Tibial artery (tissue), 4 donors: ENCODE measurements at regions not wholly inside any gene's neighbourhood (a gene's known extent, or its start where the extent isn't known, plus 50 kb on each side); places are given as distances from the start of the nearest gene placed in this dataset.

Source experiments
- DNase-seq, 2 donors: peaks; one replicate each; pipeline ENCODE4 v3.0.0-alpha.2; 2019
- H3K27ac ChIP-seq, 2 donors: fragments of 200-600 bp; sonication (generic) in 1 of 2; 1 replicate in 1 of 2; 2 replicates in 1 of 2; pipeline ENCODE4 v1.5.1; 2018 to 2019; ENCODE audit warnings: mild to moderate bottlenecking in 1 of 2
- H3K27me3 ChIP-seq, 2 donors: fragments of 200-600 bp; sonication (generic) in 1 of 2; one replicate each; pipeline versions ENCODE4 v1.5.1 to v1.6.0; 2016 to 2019
- H3K36me3 ChIP-seq, 3 donors: fragments of 200-600 bp; sonication (generic) in 2 of 3; one replicate each; pipeline ENCODE4 v1.5.1; 2016 to 2019; ENCODE audit warnings: mild to moderate bottlenecking in 2 of 3
- H3K4me1 ChIP-seq, 4 donors: fragments of 200-600 bp; sonication (generic) in 2 of 4; 1 replicate in 3 of 4; 2 replicates in 1 of 4; pipeline ENCODE4 v1.5.1; 2016 to 2019
- H3K4me3 ChIP-seq, 2 donors: fragments of 200-600 bp; sonication (generic) in 1 of 2; 1 replicate in 1 of 2; 2 replicates in 1 of 2; pipeline ENCODE4 v1.5.1; 2018 to 2019; ENCODE audit warnings: mild to moderate bottlenecking in 2 of 2
- H3K9me3 ChIP-seq, 3 donors: fragments of 200-600 bp; sonication (generic) in 1 of 3; one replicate each; pipeline ENCODE4 v1.5.1; 2016 to 2019
- intact Hi-C: fragments of 100-400 bp; cut with DNase I; formaldehyde crosslinking; loops from one replicate; pipeline ENCODE4 v1.15.0; 2023; ENCODE audit warnings: low total_unique reads
- TF ChIP-seq, protein P1 (sequence below), 2 experiments: fragments of 200-600 bp in 1 of 2; fragments of 450-650 bp in 1 of 2; IDR thresholded peaks; one replicate each; pipeline ENCODE4 v1.5.1; 2017 to 2019; ENCODE audit warnings: antibody characterized with exemption in 2 of 2, mild to moderate bottlenecking in 1 of 2, moderate library complexity in 1 of 2

DNA sequence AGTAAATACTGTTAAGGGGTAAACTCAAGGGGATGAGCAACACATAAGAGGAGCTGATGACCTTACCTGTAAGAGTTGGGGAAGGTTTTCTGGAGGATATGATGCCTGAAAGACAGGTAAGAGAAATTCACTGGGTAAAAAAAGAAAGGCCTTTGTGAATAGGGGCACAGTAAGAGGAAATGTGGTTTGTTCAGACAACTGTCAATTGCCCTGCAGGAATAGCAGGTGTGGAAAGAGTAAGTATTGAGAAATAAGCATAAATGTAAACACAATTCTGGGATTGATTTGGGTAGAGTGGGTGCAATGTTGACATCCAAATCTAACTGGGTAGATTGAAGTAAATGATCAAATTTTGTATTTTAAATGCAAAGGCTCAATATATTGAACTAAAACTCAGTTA is 670.0 kb downstream of the DHX35 start:
- intact Hi-C loops, result no loop called here
- Histone ChIP-seq H3K27ac (no peak overlapping the region), H3K4me3 (no peak overlapping the region), H3K36me3 (no peaks in the 10 kb centered on the region), H3K9me3 (no peaks in the 10 kb centered on the region), H3K4me1 (no peaks in the 10 kb centered on the region), H3K27me3 (no peaks in the 10 kb centered on the region)
- no peak for DNase-seq
- TF ChIP-seq, protein P1, sequence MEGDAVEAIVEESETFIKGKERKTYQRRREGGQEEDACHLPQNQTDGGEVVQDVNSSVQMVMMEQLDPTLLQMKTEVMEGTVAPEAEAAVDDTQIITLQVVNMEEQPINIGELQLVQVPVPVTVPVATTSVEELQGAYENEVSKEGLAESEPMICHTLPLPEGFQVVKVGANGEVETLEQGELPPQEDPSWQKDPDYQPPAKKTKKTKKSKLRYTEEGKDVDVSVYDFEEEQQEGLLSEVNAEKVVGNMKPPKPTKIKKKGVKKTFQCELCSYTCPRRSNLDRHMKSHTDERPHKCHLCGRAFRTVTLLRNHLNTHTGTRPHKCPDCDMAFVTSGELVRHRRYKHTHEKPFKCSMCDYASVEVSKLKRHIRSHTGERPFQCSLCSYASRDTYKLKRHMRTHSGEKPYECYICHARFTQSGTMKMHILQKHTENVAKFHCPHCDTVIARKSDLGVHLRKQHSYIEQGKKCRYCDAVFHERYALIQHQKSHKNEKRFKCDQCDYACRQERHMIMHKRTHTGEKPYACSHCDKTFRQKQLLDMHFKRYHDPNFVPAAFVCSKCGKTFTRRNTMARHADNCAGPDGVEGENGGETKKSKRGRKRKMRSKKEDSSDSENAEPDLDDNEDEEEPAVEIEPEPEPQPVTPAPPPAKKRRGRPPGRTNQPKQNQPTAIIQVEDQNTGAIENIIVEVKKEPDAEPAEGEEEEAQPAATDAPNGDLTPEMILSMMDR (IDR thresholded peaks at IDR 0.05), result no peak

DNA sequence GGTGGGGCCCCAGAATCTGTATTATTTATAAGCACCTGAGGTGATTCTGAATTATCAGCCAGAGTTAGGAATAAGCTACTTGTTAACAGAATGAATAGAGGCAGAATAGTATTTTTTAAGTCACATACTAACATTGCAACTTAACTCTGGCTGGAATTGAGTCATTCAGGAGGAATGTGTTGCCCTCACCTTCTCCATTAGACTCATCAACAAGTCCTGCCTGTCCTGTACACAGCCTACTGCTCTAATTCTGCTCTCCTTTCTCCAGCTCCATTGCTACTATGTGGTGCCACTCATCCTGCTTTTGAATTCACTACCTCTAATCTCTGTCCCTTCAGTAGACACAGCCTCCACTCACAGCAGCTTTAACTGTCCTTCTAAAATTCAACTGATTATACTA is 669.4 kb downstream of the DHX35 start:
- DNase-seq, result no peak
- Histone ChIP-seq H3K4me3 (no peak overlapping the region), H3K4me1 (no peaks in the 10 kb centered on the region), H3K27ac (no peak overlapping the region), H3K9me3 (no peaks in the 10 kb centered on the region), H3K36me3 (no peaks in the 10 kb centered on the region), H3K27me3 (no peaks in the 10 kb centered on the region)
- intact Hi-C loops, result no loop called here
- TF ChIP-seq, protein P1 (IDR thresholded peaks at IDR 0.05), result no peak

DNA sequence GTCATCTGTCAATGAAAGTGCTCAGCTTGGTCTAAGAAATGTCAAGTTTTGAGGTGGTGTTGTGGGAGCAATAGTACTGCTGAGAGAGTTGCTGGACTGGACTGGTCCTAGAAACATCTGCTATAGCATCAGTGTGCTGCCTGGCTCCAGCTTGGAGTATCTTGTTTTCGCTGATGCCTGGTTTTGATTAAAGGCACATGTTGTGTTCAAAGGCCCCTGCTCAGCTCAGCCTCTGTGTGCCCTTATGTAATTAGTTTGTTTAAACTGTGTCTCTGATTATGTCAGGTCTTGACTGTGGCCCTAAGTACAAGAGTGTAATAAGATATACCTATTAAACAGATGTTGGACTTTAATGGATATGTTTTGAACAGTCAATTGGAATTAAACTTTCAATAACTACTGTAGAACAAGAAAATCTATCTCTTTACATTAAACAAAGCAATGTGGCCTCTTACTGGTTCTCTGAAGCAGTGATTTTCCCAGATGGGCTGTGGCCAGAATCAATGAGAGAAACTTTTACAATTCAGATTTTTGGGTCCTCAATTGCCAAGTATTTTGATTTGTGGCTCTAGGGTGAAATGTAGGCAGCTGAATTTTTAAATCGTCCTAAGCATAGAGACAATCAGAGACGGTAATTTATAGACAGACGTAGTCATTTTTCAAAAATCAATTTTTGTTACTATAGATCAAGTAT is 668.2 kb downstream of the DHX35 start:
- Histone ChIP-seq H3K27ac (no peak overlapping the region), H3K27me3 (no peaks in the 10 kb centered on the region), H3K4me1 (no peaks in the 10 kb centered on the region), H3K4me3 (no peak overlapping the region), H3K9me3 (no peaks in the 10 kb centered on the region), H3K36me3 (no peaks in the 10 kb centered on the region)
- no peak for DNase-seq
- intact Hi-C loops, result no loop called here
- TF ChIP-seq, protein P1 (IDR thresholded peaks at IDR 0.05), result no peak

DNA sequence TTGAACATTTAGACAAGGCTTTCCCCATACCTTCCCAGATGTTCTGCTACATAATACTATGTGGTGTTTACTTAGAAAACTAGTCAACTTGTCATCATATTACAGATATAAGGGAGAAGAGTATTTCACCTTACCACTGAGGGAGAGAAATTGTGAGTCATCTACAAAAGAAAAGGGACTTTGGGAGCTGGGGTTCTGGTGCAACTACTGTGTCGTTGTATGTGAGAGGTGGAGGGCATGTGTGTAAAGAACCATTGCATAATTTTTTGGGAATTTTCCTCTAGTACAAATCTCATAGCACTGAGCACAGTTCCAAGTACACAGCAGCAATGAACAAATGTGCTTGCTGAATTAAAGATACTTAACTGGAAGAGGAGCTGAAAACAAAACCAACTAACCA is 665.6 kb downstream of the DHX35 start:
- TF ChIP-seq, protein P1 (IDR thresholded peaks at IDR 0.05), result no peak
- no peaks in the 10 kb centered on the region for H3K4me1 ChIP-seq
- intact Hi-C loops, result no loop called here
- H3K36me3 ChIP-seq, result no peaks in the 10 kb centered on the region
- H3K9me3 ChIP-seq, result no peaks in the 10 kb centered on the region
- DNase-seq, result no peak
- no peak overlapping the region for H3K4me3 ChIP-seq
- no peak overlapping the region for H3K27ac ChIP-seq
- H3K27me3 ChIP-seq, result no peaks in the 10 kb centered on the region

DNA sequence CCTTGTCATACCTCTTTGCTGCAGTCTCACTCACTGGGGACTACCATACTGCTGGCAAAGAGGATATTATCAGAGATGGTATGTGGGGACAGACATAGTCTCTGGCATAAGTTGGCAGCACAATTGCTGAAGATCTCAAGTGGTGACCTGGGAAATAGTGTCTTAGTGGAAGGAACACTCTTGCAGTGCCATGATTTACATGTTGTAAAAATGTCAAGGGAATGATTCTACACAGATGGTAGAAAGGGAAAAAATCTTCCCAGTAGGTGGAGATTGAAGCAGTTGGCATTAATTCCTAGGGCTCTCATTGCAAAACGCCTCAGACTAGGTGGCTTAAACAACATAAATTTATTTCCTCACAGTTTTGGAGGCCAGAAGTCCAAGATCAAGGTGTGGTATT is 662.2 kb downstream of the DHX35 start:
- Histone ChIP-seq H3K27ac (no peak overlapping the region), H3K4me3 (no peak overlapping the region), H3K27me3 (no peaks in the 10 kb centered on the region), H3K4me1 (no peaks in the 10 kb centered on the region), H3K36me3 (no peaks in the 10 kb centered on the region), H3K9me3 (no peaks in the 10 kb centered on the region)
- TF ChIP-seq, protein P1 (IDR thresholded peaks at IDR 0.05), result no peak
- no peak for DNase-seq
- intact Hi-C loops, result no loop called here
